ENCODE measurements at regions not wholly inside any gene's neighbourhood (a gene's known extent, or its start where the extent isn't known, plus 50 kb on each side); places are given as distances from the start of the nearest gene placed in this dataset.

DNA sequence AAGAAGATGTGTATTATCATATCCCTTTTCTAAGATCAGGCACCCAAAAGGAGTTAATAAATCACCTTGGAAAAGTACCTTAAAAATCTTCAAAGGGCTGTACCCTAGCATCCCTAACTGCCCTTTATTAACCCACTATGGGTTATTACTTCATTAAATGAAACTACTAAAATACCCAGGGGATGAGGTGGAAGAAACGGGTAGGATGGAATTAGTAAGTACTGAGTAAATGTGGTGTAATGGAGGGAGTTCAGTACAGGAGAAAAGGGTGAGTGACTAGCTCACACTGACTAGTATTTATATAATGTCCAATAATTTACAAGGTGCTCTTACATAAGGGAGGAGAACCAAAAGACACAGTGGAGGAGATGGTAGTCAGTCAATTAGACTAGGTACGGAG is 51.0 kb upstream of the RASGEF1B start:
- TF ChIP-seq, protein P1, sequence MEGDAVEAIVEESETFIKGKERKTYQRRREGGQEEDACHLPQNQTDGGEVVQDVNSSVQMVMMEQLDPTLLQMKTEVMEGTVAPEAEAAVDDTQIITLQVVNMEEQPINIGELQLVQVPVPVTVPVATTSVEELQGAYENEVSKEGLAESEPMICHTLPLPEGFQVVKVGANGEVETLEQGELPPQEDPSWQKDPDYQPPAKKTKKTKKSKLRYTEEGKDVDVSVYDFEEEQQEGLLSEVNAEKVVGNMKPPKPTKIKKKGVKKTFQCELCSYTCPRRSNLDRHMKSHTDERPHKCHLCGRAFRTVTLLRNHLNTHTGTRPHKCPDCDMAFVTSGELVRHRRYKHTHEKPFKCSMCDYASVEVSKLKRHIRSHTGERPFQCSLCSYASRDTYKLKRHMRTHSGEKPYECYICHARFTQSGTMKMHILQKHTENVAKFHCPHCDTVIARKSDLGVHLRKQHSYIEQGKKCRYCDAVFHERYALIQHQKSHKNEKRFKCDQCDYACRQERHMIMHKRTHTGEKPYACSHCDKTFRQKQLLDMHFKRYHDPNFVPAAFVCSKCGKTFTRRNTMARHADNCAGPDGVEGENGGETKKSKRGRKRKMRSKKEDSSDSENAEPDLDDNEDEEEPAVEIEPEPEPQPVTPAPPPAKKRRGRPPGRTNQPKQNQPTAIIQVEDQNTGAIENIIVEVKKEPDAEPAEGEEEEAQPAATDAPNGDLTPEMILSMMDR (IDR thresholded peaks at IDR 0.05) = no peak
- no peak for TF ChIP-seq POLR2A (IDR thresholded peaks at IDR 0.05)
- no peak for TF ChIP-seq POLR2AphosphoS5 (IDR thresholded peaks at IDR 0.05)
- TF ChIP-seq EP300 (IDR thresholded peaks at IDR 0.05) = no peak
